OCI-M1 (cell line): ENCODE measurements at regions not wholly inside any gene's neighbourhood (a gene's known extent, or its start where the extent isn't known, plus 50 kb on each side); places are given as distances from the start of the nearest gene placed in this dataset.
A peak's percentile ranks its signal among the peaks of the same experiment; 100 is the strongest.

Source experiments
- DNase-seq: peaks from one replicate; lab custom pipeline; 2025; lab: John Stamatoyannopoulos, UW

- DNase-seq = no peak
Observed at GRCh38 chr6:41404182-41404845, 68.9 kb downstream of the NCR2 start.

- no peak for DNase-seq
Observed at GRCh38 chr6:41405941-41406727, 70.7 kb downstream of the NCR2 start.

- DNase-seq = no peak
Observed at GRCh38 chr6:41406728-41407489, 71.5 kb downstream of the NCR2 start.

GRCh38 chr6:41408576-41408975 is 73.2 kb downstream of the NCR2 start:
- no peak for DNase-seq

GRCh38 chr6:41408982-41409381 is 73.6 kb downstream of the NCR2 start:
- DNase-seq = no peak

GRCh38 chr6:41409489-41409888 is 74.1 kb downstream of the NCR2 start:
- DNase-seq = no peak

GRCh38 chr6:41411961-41412360 is 76.6 kb downstream of the NCR2 start:
- DNase-seq = no peak

GRCh38 chr6:41413250-41413649 is 77.8 kb downstream of the NCR2 start:
- no peak for DNase-seq

GRCh38 chr6:41416501-41416837 is 81.1 kb downstream of the NCR2 start:
- no peak for DNase-seq

GRCh38 chr6:41418741-41419140 is 83.3 kb downstream of the NCR2 start:
- DNase-seq = no peak

- no peak for DNase-seq
Observed at GRCh38 chr6:41419385-41419784, 84.0 kb downstream of the NCR2 start.

- DNase-seq = no peak
Observed at GRCh38 chr6:41420186-41420585, 84.8 kb downstream of the NCR2 start.

GRCh38 chr6:41422161-41422560 is 86.8 kb downstream of the NCR2 start:
- no peak for DNase-seq

GRCh38 chr6:41423002-41423401 is 87.6 kb downstream of the NCR2 start:
- DNase-seq = no peak

GRCh38 chr6:41424370-41425058 is 89.1 kb downstream of the NCR2 start:
- DNase-seq = peak; percentile 90

GRCh38 chr6:41425511-41425910 is 90.1 kb downstream of the NCR2 start:
- DNase-seq = no peak

GRCh38 chr6:41426438-41426851 is 91.0 kb downstream of the NCR2 start:
- no peak for DNase-seq

- DNase-seq = no peak
Observed at GRCh38 chr6:41426888-41427641, 91.7 kb downstream of the NCR2 start.

- no peak for DNase-seq
Observed at GRCh38 chr6:41427642-41428335, 92.4 kb downstream of the NCR2 start.

GRCh38 chr6:41428336-41428995 is 93.1 kb downstream of the NCR2 start:
- no peak for DNase-seq
